Cardiac muscle cell (in vitro differentiated cells and primary cell): ENCODE measurements at regions not wholly inside any gene's neighbourhood (a gene's known extent, or its start where the extent isn't known, plus 50 kb on each side); places are given as distances from the start of the nearest gene placed in this dataset.
A peak's percentile ranks its signal among the peaks of the same experiment; 100 is the strongest.

Source experiments
- DNase-seq, 2 donors: peaks; one replicate each; pipeline versions ENCODE4 v3.0.0 to v3.0.0-alpha.2; 2010 to 2017; ENCODE audit warnings: low read depth in 1 of 2, low spot score in 1 of 2
- H3K27ac ChIP-seq: fragments of 200-600 bp; sonication (generic); 2 replicates; pipeline ENCODE4 v1.5.1; 2016
- H3K27me3 ChIP-seq: fragments of 200-600 bp; sonication (generic); 2 replicates; pipeline ENCODE4 v1.6.0; 2016; ENCODE audit warnings: control low read depth
- H3K36me3 ChIP-seq: fragments of 200-600 bp; sonication (generic); 2 replicates; pipeline ENCODE4 v1.5.1; 2016; ENCODE audit warnings: control low read depth
- H3K4me1 ChIP-seq: fragments of 200-600 bp; sonication (generic); 2 replicates; pipeline ENCODE4 v1.8.1; 2017; ENCODE audit warnings: low read depth, mild to moderate bottlenecking, mixed run types
- H3K4me3 ChIP-seq: fragments of 200-600 bp; sonication (generic); 2 replicates; pipeline ENCODE4 v1.5.1; 2016; ENCODE audit warnings: mild to moderate bottlenecking
- H3K9me3 ChIP-seq: fragments of 200-600 bp; sonication (generic); 2 replicates; pipeline ENCODE4 v1.5.1; 2017; ENCODE audit warnings: low read depth, mild to moderate bottlenecking, control low read depth
- TF ChIP-seq, protein P1 (sequence below): IDR thresholded peaks from 2 replicates; pipeline ENCODE4 v1.5.1; 2012; ENCODE audit warnings: low read depth, mild to moderate bottlenecking, low read length

DNA sequence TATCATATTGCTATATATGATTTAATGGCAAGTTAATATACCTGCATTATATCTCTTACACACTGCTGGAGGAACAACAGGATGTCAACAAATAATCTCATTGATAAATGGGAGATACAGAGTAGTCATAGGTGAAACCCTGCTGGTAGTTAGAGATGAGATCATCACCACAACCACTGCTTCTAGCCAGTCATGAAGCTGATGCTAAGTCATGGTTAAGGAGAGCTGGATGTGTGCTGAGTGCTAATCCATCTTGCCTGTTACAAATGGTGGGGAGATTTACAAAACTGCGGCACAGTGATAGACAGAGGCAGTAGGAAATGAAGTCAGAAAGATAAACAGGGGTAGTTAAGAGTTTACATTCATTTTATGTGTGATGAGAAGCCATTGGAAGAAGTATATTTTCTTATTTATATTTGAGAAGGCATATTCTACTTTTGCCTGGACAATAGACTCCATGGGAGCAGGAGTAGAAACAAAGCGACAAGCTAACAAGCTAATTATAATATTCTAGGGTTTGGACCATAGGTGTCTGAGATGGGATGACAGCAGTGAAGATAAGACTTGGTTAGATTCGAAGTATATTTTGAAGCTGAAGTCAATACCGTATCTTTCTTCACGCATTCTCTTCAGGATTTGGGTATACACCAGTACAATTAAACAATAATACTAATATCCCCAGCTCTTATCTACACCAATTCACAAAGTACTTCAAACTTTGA lies 78.0 kb upstream of the TRPC4 start:
- TF ChIP-seq, protein P1, sequence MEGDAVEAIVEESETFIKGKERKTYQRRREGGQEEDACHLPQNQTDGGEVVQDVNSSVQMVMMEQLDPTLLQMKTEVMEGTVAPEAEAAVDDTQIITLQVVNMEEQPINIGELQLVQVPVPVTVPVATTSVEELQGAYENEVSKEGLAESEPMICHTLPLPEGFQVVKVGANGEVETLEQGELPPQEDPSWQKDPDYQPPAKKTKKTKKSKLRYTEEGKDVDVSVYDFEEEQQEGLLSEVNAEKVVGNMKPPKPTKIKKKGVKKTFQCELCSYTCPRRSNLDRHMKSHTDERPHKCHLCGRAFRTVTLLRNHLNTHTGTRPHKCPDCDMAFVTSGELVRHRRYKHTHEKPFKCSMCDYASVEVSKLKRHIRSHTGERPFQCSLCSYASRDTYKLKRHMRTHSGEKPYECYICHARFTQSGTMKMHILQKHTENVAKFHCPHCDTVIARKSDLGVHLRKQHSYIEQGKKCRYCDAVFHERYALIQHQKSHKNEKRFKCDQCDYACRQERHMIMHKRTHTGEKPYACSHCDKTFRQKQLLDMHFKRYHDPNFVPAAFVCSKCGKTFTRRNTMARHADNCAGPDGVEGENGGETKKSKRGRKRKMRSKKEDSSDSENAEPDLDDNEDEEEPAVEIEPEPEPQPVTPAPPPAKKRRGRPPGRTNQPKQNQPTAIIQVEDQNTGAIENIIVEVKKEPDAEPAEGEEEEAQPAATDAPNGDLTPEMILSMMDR = no peak
- H3K9me3 ChIP-seq = no peaks in the 10 kb centered on the region
- no peak overlapping the region for H3K27ac ChIP-seq
- no peak for DNase-seq
- H3K4me3 ChIP-seq = no peak overlapping the region
- no peaks in the 10 kb centered on the region for H3K36me3 ChIP-seq
- no peaks in the 10 kb centered on the region for H3K27me3 ChIP-seq
- no peaks in the 10 kb centered on the region for H3K4me1 ChIP-seq

DNA sequence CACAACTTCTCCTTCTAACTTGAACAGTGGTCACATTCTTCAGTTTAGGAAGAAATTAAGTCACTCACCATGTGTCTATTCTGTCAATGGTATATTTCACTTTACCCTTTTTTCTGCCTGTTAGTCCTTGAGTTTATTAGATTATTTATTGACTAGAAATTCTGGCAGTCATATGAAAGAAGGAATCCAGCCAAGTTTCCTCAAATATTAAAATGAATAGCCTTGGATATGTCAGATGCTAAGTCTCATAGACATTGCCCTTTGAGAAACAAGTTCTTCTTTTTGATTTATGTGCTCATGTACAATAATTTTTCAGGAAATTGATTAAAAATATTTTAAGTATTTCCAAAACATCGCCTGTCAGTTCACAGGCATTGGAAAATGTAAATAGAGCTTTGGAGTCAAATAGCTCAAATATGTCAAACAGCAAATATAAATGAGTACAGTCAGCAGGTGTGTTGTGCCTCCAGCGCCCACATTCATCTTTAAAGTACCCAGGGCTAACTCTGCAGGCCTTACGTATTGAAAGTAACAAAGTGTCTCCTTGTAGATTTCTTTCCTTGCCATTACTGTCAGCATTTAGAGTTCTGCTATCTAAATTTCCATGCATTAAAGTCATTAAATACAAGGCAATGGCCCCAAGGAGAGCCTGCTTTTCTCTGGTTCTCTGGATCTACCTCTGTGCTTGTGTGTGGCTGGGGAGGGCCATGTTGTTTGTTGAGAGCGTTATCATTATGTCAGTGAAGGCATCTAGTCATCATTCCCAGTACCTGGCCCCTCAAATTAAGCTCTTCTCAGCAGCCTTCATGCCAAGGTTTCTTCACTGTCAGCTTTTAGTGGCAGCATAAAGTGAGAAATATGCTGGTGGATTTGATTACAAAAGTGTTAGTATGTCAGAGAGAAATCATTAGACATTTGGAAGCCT lies 76.3 kb upstream of the TRPC4 start:
- TF ChIP-seq, protein P1 = no peak

DNA sequence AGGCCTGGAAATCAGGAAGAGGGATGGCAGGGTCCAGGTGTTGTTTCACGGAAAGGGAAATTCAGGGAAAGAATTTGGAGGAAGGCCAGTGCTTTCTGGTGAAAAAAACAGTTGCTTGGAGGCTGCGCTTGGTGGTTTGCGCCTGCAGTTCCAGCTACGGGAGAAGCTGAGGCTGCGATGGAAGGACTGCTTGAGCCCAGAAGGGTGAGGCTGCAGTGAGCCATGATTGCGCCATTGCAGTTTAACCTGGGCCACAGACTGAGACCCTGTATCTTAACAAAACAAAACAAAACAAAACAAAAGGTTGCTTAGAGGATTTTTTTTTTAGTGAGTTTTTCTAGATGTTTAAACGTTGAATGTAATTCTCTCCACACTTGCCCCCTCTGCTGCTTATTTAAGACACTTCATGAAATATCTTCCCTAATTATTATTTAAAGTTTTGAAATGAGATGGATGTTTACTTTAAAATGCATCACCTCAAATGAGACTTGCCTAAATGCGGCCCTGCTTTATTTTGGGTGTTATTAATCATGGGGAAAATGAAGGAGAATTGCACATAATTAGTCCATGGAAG lies 75.4 kb upstream of the TRPC4 start:
- Histone ChIP-seq H3K27me3 (no peaks in the 10 kb centered on the region), H3K4me1 (no peaks in the 10 kb centered on the region), H3K4me3 (no peak overlapping the region), H3K9me3 (no peaks in the 10 kb centered on the region), H3K36me3 (no peaks in the 10 kb centered on the region), H3K27ac (no peak overlapping the region)
- TF ChIP-seq, protein P1 = peak; percentile 17
- peak in 1 of 2 donors; percentile 38 for DNase-seq

More for the DNA sequence above, 76.3 kb upstream of the TRPC4 start:
- Histone ChIP-seq H3K27ac (no peak overlapping the region), H3K9me3 (no peaks in the 10 kb centered on the region), H3K27me3 (no peaks in the 10 kb centered on the region), H3K4me1 (no peaks in the 10 kb centered on the region), H3K36me3 (no peaks in the 10 kb centered on the region), H3K4me3 (no peak overlapping the region)
- DNase-seq = no peak

DNA sequence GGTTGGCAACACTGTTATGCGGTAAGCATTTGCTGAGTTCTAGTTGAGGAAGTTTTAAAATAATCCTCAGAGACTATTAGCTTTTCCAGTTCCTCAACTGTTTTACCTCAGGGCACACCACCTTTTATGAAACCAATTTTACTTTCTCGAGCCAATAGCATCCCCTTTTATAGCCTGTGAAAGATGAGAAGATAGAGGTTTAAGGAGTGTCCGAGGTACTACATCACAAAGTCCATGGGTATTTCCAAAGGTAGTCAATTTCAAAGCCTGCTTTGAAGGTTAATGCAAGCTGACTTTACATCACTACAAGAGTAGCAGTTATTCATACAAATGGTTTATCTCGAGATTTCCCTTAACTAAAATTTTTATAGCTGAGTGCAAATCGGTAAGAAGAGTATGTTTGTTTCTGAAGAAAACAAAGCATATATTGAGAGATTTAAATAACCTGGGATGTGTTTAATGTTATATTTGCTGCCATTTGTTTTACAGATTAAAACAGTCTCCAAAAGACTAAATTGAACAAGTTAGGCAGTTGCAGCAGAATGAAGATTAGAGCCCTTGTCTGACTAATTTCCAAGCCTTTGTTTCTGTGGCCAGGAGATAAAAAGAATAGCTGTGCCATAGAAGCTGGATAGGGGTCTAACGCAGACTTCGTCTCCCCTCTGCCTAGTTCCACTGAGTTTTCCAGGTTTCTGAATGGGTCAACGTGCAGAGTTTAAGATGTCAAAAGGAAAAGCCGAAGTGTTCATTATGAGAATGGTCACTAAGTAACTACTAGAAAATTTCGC lies 74.7 kb upstream of the TRPC4 start:
- Histone ChIP-seq H3K27ac (no peak overlapping the region), H3K4me1 (no peaks in the 10 kb centered on the region), H3K27me3 (no peaks in the 10 kb centered on the region), H3K9me3 (no peaks in the 10 kb centered on the region), H3K4me3 (no peak overlapping the region), H3K36me3 (no peaks in the 10 kb centered on the region)
- no peak for DNase-seq
- TF ChIP-seq, protein P1 = no peak

DNA sequence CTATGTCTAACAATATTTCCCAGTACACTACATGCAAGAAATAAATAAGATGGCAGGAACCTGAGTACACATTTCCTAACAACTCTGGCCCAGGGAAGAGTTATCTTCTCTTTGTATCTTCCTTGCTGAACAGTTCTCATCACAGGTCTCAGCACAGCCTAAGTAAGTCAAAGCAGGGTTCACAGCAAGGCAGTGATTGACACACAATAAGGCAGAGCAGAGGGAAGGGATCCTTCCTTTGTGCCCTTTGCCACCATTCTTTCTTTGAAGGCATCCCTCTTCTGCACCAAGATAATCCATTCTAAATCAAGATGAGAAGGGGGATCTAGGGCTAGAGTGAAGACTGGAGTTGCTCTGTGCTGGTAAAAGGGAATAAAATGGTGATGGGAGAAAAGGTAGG lies 73.4 kb upstream of the TRPC4 start:
- no peaks in the 10 kb centered on the region for H3K36me3 ChIP-seq

More for the DNA sequence above, 73.4 kb upstream of the TRPC4 start:
- H3K9me3 ChIP-seq = no peaks in the 10 kb centered on the region
- no peaks in the 10 kb centered on the region for H3K27me3 ChIP-seq
- TF ChIP-seq, protein P1 = no peak
- H3K27ac ChIP-seq = no peak overlapping the region
- no peaks in the 10 kb centered on the region for H3K4me1 ChIP-seq
- no peak overlapping the region for H3K4me3 ChIP-seq
- no peak for DNase-seq
